ENCODE measurements at regions not wholly inside any gene's neighbourhood (a gene's known extent, or its start where the extent isn't known, plus 50 kb on each side); places are given as distances from the start of the nearest gene placed in this dataset.
"Not testable (repeated sequence)": the region's sequence is repeated elsewhere in the genome, so short reads cannot be mapped to it uniquely, and the experiment has no call there.

DNA sequence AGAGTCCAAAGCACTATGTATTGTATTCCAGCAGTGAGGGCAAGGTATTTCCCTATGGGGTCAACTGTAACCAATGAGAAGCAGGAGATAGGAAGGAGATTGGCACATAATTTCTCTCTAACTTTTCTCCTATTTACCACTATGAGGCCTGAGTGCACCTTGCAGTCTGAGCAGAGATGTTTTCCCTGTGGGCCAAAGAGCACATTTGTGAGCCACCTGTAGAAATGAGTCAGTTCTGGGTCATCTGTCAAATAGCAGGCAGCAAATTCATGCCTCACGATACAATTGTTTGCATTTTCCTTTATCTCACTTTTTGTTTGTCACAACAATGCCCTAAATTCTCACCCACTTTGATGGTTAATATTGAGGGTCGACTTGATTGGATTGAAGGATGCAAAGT is 547.2 kb upstream of the NCAM2 start:
- no peak for DNase-seq

GRCh38 chr21:20452935-20453334 is 545.3 kb upstream of the NCAM2 start:
- no peak for DNase-seq

GRCh38 chr21:20459838-20460237 is 538.4 kb upstream of the NCAM2 start:
- no peak for DNase-seq

DNA sequence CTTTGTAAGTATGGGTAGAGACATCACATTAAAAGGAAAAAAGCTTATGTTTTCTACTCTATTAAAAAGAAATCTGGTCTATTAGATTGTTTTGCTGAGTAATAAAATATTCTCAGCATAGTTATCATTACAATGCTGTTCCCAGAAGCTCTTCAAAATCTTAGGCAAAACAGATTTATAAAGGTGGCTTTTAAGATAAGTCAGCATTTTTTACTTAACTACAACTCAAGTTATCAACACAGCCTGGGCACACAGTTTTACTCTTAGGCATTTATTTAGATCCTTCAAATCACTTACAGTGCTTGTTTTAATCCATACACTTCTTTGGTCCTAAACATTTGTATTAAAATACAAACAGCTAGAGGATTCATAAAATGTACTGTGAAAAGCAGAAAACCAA is 534.8 kb upstream of the NCAM2 start:
- DNase-seq: no peak

- no peak for DNase-seq
Observed at GRCh38 chr21:20469361-20469760, 528.8 kb upstream of the NCAM2 start.

- no peak for DNase-seq
Observed at GRCh38 chr21:20486303-20486702, 511.9 kb upstream of the NCAM2 start.

- DNase-seq: not testable (repeated sequence)
Observed at GRCh38 chr21:20502915-20503314, 495.3 kb upstream of the NCAM2 start.

DNA sequence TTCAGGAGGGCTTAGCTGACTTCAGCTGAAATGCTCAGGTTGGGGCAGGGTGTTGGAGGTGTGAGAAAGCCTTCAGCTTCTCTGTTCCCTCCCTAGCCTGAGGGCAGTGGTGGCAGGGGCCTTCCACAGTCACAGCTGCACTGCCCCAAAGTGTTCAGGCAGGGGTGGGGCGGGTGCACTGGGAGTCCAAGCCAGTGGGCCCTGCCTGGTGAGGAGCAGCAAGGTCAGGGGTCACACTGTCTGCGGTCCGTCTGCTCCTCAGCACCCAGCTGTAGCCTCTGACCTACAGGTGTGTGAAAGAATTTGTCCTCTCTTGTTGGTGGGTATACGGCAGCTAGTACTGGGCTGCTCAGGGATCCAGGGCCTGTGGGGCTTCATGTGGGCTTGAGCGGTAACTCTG is 490.4 kb upstream of the NCAM2 start:
- no peak for DNase-seq

DNA sequence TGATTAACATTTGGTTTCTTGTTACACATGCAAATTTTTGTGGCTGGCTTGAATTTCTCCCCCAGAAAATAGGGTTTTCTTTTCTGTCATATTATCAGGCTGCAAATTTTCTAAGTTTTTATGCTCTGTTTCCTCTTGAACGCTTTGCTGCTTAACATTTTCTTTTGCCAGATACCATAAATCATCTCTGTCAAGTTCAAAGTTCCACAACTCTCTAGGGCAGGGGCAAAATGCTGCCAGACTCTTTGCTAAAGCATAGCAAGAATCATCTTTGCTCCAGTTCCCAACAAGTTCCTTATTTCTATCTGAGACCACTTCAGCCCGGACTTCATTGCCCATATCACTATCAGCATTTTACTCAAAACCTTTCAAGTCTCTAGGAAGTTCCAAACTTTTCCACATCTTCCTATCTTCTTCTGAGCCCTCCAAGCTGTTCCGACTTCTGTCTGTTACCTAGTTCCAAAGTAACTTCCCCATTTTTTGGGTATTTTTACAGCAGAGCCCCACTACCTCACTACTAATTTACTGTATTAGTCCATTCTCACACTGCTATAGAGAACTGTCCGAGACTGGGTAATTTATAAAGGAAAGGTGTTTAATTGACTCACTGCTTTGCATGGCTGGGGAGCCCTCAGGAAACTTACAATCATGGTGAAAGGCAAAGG is 486.9 kb upstream of the NCAM2 start:
- DNase-seq: no peak

- no peak for DNase-seq
Observed at GRCh38 chr21:20515446-20515845, 482.8 kb upstream of the NCAM2 start.

- no peak for DNase-seq
Observed at GRCh38 chr21:20519076-20519475, 479.1 kb upstream of the NCAM2 start.

DNA sequence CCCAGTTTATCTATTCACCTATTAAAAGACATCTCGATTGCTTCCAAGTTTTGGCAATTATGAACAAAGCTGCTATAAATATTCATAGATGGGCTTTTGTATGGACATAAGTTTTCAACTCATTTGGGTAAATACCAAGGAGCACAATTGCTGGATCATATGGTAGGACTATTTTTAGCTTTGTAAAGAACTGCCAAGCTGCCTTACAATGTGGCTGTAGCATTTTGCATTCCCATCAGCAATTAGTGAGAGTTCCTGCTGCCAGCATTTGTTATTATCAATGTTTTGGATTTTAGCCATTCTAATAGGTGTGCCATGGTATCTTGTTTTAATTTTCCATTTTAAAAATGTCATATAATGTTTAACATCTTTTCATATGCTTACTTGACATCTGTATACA is 475.6 kb upstream of the NCAM2 start:
- no peak for DNase-seq

- no peak for DNase-seq
Observed at GRCh38 chr21:20523191-20523590, 475.0 kb upstream of the NCAM2 start.

- DNase-seq: no peak
Observed at GRCh38 chr21:20527731-20528460, 470.3 kb upstream of the NCAM2 start.

- DNase-seq: no peak
Observed at GRCh38 chr21:20537130-20537529, 461.1 kb upstream of the NCAM2 start.

DNA sequence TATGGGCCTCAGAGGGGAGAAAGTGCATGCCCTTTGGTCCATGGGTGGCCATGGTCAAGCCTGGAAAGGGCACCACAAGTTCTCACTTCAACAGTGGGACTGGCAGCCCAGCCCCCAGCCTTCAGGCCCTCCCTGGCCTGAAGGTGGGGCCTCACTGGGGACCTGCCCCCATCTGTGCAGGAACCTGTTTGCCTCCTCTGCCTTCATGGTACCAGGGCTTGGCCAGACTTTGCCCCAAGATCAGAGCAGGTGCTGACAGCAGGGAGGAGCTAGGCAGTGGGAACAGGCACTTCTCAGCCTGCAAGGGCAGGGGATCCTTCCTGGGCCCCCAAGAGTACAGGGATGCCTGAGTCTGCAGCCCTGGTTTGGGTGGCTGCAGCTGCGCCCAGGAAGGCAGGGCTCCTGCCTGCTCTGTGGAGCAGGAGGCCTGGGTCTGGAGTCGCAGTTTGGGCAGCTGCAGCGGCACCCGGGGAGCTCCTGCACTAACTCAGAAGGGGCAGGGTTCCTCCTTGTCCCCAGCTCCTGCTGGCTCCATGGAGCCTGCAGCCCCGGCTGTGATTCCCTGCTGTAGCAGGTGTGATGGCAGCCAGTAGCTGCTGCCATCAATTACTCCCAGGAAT is 460.1 kb upstream of the NCAM2 start:
- no peak for DNase-seq

DNA sequence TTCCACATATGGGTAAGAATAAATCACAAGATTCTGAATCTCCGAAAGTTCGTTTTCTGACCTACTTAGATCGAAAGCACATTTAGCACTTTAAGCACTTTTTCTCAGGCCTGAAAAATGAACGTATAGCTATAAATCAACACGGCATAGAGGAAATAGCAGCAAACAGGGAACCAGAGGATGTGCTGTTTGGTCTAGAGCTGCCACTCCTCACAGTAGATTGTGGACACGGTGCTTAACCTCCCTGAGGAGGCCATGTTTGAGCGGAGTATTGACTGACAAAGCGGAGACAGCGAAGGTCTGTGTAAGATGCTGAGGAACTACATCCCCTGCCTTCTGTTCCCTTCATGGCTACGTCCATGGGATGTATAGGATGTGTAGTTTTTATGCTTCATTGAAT is 452.8 kb upstream of the NCAM2 start:
- DNase-seq: no peak

DNA sequence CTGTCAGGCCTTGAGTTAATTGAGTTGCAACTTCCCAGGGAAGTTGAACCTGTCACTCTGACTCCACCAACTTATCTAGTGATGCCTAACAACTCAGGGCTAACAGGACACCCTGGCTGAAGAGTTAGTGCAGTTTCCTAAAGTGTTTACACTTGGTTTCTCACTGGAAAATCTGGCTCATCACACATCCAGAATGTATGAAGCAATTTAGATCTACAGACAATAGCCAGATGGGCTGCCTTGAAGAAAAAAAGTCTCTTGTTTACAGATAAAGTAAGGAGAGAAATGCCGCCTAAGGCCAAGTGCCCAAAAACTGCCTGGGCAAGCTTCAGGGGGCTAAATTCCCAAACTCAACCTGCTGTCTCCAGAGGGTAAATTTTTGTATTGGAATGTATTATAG is 446.3 kb upstream of the NCAM2 start:
- DNase-seq: no peak

DNA sequence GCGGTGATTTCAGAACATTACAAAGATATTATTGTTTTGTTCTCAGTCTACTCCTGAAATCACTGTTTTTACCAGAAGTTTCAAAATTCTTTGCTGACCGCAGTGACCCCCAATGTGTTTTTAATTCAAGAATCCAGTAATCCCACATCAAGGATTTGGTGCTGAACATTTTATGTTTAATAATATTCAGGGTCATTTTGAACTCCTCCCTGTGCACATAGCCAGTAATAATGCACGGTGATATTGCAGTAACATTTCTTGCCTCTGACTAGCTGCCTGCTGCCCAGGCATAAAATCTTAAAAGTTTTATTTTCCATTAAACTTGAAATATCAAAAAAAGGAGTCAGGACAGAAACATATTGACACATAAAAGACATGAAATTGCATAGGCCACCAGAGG is 443.4 kb upstream of the NCAM2 start:
- DNase-seq: no peak

DNA sequence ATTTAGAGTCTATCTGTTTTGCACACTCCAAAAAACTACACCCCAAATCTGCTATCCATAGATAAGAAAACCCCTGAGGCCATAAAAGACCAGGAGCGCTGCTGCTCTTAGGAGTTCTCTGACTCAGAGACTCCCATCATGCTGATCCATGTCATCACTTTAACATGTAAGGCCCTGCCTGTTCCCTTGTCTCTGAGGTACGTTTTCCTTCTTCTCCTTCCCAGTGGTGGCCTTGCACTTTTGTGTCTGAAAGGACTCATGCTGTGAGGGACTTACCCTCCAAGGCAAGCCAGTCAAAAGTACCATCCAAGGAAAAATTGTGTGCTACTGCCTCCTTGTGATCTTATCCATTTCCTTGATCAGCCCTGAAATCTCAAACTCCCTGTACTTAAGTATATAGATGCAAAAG is 427.4 kb upstream of the NCAM2 start:
- DNase-seq: no peak

DNA sequence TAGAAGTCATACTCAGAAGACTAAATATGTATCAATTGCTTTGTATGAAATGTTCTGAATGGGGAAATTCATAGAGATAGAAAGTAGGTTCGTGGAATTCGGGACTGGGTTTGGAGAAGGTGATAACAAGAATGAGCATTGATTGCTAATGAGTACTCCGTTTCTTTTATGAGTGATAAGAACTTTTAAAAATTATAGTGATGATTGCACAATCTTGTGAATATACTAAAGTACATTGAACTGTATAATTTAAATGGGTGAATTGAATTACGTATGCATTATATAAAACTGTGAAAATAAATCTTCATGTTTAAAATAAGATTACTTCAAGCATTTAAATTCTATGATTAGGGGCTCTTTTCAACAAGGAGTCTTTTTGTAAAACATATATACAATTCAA is 425.6 kb upstream of the NCAM2 start:
- DNase-seq: no peak

DNA sequence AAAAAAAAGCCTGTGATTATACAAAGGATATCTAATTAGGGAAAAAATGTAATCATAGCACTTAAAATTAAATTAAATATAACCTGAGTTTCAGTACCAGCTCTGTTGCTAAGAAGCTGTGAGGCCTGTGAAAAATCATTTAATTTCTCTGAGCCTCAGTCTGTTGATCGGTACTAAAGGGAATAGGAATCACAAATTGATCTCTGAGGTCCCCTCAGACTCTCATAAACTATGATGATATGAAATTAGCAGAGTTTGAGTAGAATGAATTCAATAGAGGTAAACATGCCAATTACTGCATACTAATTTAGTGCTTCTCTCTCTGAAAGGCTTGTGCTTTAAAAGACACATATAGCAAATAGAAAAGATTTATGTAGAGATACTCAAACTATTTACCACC is 416.8 kb upstream of the NCAM2 start:
- no peak for DNase-seq

DNA sequence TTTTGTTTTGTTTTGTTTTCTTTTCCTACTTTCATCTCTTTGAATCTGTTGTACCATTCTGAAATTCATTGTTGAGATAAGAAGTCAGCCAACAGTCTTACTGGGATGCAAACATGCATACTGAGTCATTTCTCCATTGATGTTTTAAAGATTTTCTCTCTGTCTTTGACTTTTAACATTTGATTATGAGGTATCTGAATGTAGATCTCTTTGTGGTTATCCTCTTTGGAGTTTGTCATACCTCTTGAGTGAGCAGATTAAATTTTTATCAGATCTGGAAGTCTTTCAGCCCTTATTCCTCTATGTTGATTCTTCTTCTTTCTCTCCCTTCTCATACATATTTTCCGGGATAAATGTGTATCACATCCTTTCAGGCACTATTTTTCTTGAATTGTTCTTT is 406.9 kb upstream of the NCAM2 start:
- no peak for DNase-seq

DNA sequence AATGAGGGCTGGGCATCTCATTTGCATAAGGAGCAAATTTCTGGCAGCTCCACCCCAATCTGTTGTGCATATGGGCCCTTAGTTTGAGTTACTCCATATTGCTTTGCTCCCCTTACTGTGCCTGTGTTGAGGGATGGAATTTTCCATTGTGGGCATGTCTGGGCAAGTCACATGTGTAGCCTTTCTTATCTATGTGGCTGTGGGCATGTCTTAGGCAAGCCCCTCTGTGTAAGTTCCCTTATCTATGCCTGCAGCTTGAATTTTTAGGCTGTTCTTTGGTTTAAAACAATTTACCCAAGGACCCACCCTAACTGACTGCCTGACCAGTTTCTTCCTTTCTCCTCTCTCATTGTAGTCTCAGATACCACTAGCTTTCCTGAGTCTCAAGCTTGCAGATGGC is 405.7 kb upstream of the NCAM2 start:
- DNase-seq: no peak

GRCh38 chr21:20603236-20603635 is 395.0 kb upstream of the NCAM2 start:
- no peak for DNase-seq
